GM23338 (cell line): ENCODE measurements at regions not wholly inside any gene's neighbourhood (a gene's known extent, or its start where the extent isn't known, plus 50 kb on each side); places are given as distances from the start of the nearest gene placed in this dataset.

Experiments used
- CTCF ChIP-seq, 2 experiments: fragments of 200-600 bp in 1 of 2; sonication (generic) in 1 of 2; conservative IDR thresholded peaks; 2 replicates each; pipeline versions ENCODE4 v1.5.1 to v1.6.1; 2016 to 2017; ENCODE audit warnings: antibody characterized with exemption in 2 of 2, low read depth in 2 of 2, mild to moderate bottlenecking in 2 of 2, moderate library complexity in 1 of 2
- EZH2 ChIP-seq: fragments of 200-600 bp; sonication (generic); IDR thresholded peaks from one replicate; pipeline ENCODE4 v1.8.0; 2017; ENCODE audit warnings: antibody characterized with exemption, mild to moderate bottlenecking, low read depth; ENCODE audit not compliant: unreplicated experiment
- POLR2AphosphoS5 ChIP-seq: IDR thresholded peaks from 2 replicates; pipeline ENCODE4 v1.6.1; 2016; ENCODE audit warnings: antibody characterized with exemption, low read depth
- REST ChIP-seq: IDR thresholded peaks from one replicate; pipeline ENCODE4 v1.6.1; 2018; ENCODE audit warnings: antibody characterized with exemption; ENCODE audit not compliant: unreplicated experiment
- ZNF462 ChIP-seq: fragments of 250-450 bp; sonication (Bioruptor Pico); IDR thresholded peaks from 2 replicates; pipeline ENCODE4 v1.5.0; 2020; ENCODE audit warnings: mild to moderate bottlenecking, moderate library complexity

GRCh38 chr1:217149791-217150190, 426.6 kb upstream of the ESRRG start:
- no peak for TF ChIP-seq CTCF (conservative IDR thresholded peaks at IDR 0.05; ENCODE audit: low read depth in 2 of 2)
- no peak for TF ChIP-seq POLR2AphosphoS5
- no peak for TF ChIP-seq REST
- no peak for TF ChIP-seq ZNF462 (CRISPR knock-in tag)
- TF ChIP-seq EZH2: no peak
